ENCODE measurements at regions not wholly inside any gene's neighbourhood (a gene's known extent, or its start where the extent isn't known, plus 50 kb on each side); places are given as distances from the start of the nearest gene placed in this dataset.

DNA sequence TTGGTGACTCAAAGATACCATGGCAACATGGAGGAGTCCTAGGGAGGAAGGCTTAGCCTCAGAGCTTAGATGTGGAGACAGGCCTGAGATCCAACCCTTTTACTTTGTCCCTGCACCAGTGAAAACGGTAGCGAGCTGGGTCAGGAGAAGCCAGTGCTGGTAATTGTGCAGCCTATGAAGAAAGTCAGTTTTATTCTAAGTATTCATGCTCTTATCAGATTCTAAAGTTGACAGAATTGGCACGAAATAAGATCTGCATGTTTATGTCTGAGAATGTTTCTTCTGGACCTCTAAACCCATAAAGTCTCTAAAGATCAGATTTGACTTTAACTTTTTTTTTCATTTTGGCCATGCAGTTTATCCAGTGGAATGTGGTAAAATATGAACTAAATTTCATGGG, 93.8 kb downstream of the SCG2 start:
- DNase-seq (ENCODE audit: low read depth in 1 of 2, low spot score in 2 of 2) (no peak), FAIRE-seq (no peak)
- H3K79me1 ChIP-seq (ENCODE audit: low read depth, low read length) = no peaks in the 10 kb centered on the region
- H3K4me2 ChIP-seq (ENCODE audit: insufficient read depth in 1 of 2, low read depth in 2 of 2, low read length in 2 of 2) = no peak overlapping the region
- no peaks in the 10 kb centered on the region for H3K36me3 ChIP-seq (ENCODE audit: control insufficient read depth in 2 of 4, insufficient read depth in 4 of 4, low read length in 3 of 4)
- H3K23ac ChIP-seq (ENCODE audit: insufficient read length) = no peak overlapping the region
- H2BK5ac ChIP-seq (ENCODE audit: low read depth, low read length) = no peak overlapping the region
- H4K5ac ChIP-seq (ENCODE audit: insufficient read length, low read depth, low read length) = no peak overlapping the region
- ChIA-PET POLR2A (ENCODE audit: partially characterized antibody) (no interaction called here), CTCF (ENCODE audit: partially characterized antibody) (interaction anchor here (0.6 kb wide), 2 partner anchors 46 to 666 kb away, joined by 3 to 5 read pairs; no protein-coding TSS in a partner anchor)
- H3K27ac ChIP-seq (ENCODE audit: low read depth, low read length) = no peak overlapping the region
- H3K4me3 ChIP-seq (ENCODE audit: extremely low read depth in 1 of 4, insufficient read depth in 2 of 4, low read depth in 3 of 4, low read length in 4 of 4) = no peak overlapping the region
- no peak overlapping the region for H3K9ac ChIP-seq (replicated peaks in 1 of 4; ENCODE audit: extremely low read depth in 1 of 4, low read depth in 3 of 4, low read length in 3 of 4)
- WGBS, 2 experiments (ENCODE audit: extremely low coverage in 1 of 2, insufficient coverage in 1 of 2, insufficient read length in 1 of 2, insufficient replicate concordance in 2 of 2, low coverage in 1 of 2, low lambda C conversion rate in 2 of 2, missing lambda C conversion rate in 1 of 2) = 96% methylated on average over 3 of the region's 3 CpGs; no CpG with 5 or more reads in 1 of the 2 experiments
- H3K18ac ChIP-seq (ENCODE audit: extremely low read depth, low read length) = no peak overlapping the region
- no peaks in the 10 kb centered on the region for H3K9me3 ChIP-seq (ENCODE audit: insufficient read depth in 2 of 2, low read depth in 1 of 2, low read length in 1 of 2)
- H2BK15ac ChIP-seq (ENCODE audit: low read length) = no peak overlapping the region
- no peak overlapping the region for H2BK12ac ChIP-seq (ENCODE audit: low read depth, low read length)
- no peak overlapping the region for H2BK20ac ChIP-seq (ENCODE audit: low read length)
- no peak overlapping the region for H3K4ac ChIP-seq (replicated peaks; ENCODE audit: insufficient read length, low read depth, low read length)
- no peak overlapping the region for H2BK120ac ChIP-seq (replicated peaks; ENCODE audit: low read depth, low read length)
- no peak overlapping the region for H3K56ac ChIP-seq (replicated peaks; ENCODE audit: insufficient read length, low read depth, low read length)
- no peak overlapping the region for H4K8ac ChIP-seq (ENCODE audit: extremely low read depth, insufficient read depth, low read length)
- H3K14ac ChIP-seq (ENCODE audit: insufficient read length) = no peak overlapping the region
- no peaks in the 10 kb centered on the region for H3K79me2 ChIP-seq (ENCODE audit: control insufficient read depth in 1 of 2, insufficient read depth in 2 of 2, low read length in 2 of 2)
- peaks cover 0 to 1% (median 0%) of the 10 kb centered on the region in 4 experiments; a peak in 1 of 7 replicates for H3K27me3 ChIP-seq (replicated peaks in 1 of 4; ENCODE audit: control insufficient read depth in 3 of 4, extremely low read depth in 1 of 4, insufficient read depth in 3 of 4, low read length in 3 of 4)
- no peaks in the 10 kb centered on the region for H3K4me1 ChIP-seq (replicated peaks in 1 of 4; ENCODE audit: control insufficient read depth in 3 of 4, insufficient read depth in 4 of 4, low read length in 3 of 4)
- no peak overlapping the region for H2AK5ac ChIP-seq (ENCODE audit: low read depth, low read length)
- H3K23me2 ChIP-seq (ENCODE audit: low read depth, low read length) = no peaks in the 10 kb centered on the region
- no peak overlapping the region; the same call in 1 of the 2 replicates for H2AFZ ChIP-seq (ENCODE audit: low read length)
- H4K20me1 ChIP-seq (replicated peaks in 1 of 2; ENCODE audit: control insufficient read depth in 1 of 2, insufficient read depth in 2 of 2, low read length in 2 of 2) = no peaks in the 10 kb centered on the region
- H4K91ac ChIP-seq (replicated peaks; ENCODE audit: insufficient read length, low read length) = no peak overlapping the region
- TF ChIP-seq ATF2 (IDR thresholded peaks at IDR 0.05; ENCODE audit: low read length) (no peak), ATF3 (IDR thresholded peaks at IDR 0.05; ENCODE audit: insufficient read depth, low read depth, low read length) (no peak), RAD21 (IDR thresholded peaks at IDR 0.05 in 1 of 2, conservative IDR thresholded peaks at IDR 0.05 in 1 of 2; ENCODE audit: low read depth in 2 of 2, low read length in 2 of 2) (no peak), RFX5 (IDR thresholded peaks at IDR 0.05; ENCODE audit: borderline replicate concordance, low read depth, low read length) (no peak), SRF (IDR thresholded peaks at IDR 0.05; ENCODE audit: low read depth, low read length) (no peak), CHD1 (IDR thresholded peaks at IDR 0.05; ENCODE audit: low read depth, low read length) (no peak), POLR2A (IDR thresholded peaks at IDR 0.05; ENCODE audit: control extremely low read depth in 1 of 2, low read depth in 2 of 2, low read length in 2 of 2) (no peak), TAF1 (IDR thresholded peaks at IDR 0.05; ENCODE audit: low read depth, low read length) (no peak), POLR2AphosphoS5 (IDR thresholded peaks at IDR 0.05; ENCODE audit: low read depth, low read length) (no peak), SIN3A (conservative IDR thresholded peaks at IDR 0.05 in 1 of 2, IDR thresholded peaks at IDR 0.05 in 1 of 2; ENCODE audit: low read depth in 1 of 2, low read length in 2 of 2) (no peak), CBX8 (IDR thresholded peaks at IDR 0.05; ENCODE audit: borderline replicate concordance, low read depth, low read length) (no peak), CBX5 (IDR thresholded peaks at IDR 0.05; ENCODE audit: low read depth, low read length) (no peak), EGR1 (IDR thresholded peaks at IDR 0.05; ENCODE audit: borderline replicate concordance, low read depth, low read length) (no peak)

All from H1 (cell line).